A673 (cell line): ENCODE measurements at regions not wholly inside any gene's neighbourhood (a gene's known extent, or its start where the extent isn't known, plus 50 kb on each side); places are given as distances from the start of the nearest gene placed in this dataset.

ENCODE experiments used
- CTCF ChIP-seq: fragments of 300-800, 200-600 bp; sonication (generic); conservative IDR thresholded peaks from 2 replicates; pipeline ENCODE4 v1.5.1; 2017; ENCODE audit warnings: low read depth, mild to moderate bottlenecking, antibody characterized with exemption, low read length, moderate library complexity, mixed read lengths
- EZH2 ChIP-seq: fragments of 200-600 bp; sonication (generic); IDR thresholded peaks from 2 replicates; pipeline ENCODE4 v1.6.1; 2017; ENCODE audit warnings: borderline replicate concordance, low read depth, mild to moderate bottlenecking, mixed read lengths, antibody characterized with exemption, low read length; ENCODE audit not compliant: poor library complexity, severe bottlenecking

DNA sequence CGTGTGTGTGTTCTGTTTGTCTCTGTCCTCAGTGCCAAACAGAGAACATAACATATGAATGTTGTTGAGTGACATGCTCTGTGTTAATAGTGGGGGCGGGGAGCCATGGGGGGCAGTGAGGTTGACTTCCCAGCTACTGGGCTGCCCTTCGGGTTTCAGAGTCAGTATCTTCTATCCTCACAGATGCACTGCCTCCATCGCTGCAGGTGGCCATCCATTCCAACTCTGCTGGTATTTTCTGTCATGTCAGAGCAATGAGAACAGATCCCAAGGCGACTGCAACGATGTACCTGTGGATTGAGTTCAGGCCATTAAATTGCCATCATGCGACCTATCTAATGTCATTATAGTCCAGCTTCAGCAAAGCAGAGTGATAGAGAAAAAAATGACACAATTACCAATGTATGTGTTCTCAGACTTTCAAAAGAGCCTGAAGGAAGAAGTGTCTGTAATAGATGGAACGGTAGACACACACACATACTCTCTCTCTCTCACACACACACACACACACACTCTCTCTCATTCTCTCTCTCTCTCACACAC is 418.5 kb downstream of the RWDD3 start:
- TF ChIP-seq CTCF (no peak), EZH2 (no peak)
